H1 (cell line): ENCODE measurements at regions not wholly inside any gene's neighbourhood (a gene's known extent, or its start where the extent isn't known, plus 50 kb on each side); places are given as distances from the start of the nearest gene placed in this dataset.

ENCODE experiments used
- CTCF ChIA-PET: fragments of 300-600 bp; sonication (Branson Sonifier 250); formaldehyde crosslinking; loops from one replicate; lab custom pipeline; 2021; ENCODE audit not compliant: partially characterized antibody; lab: Charles Lee
- POLR2A ChIA-PET: fragments of 300-600 bp; sonication (Branson Sonifier 250); formaldehyde crosslinking; loops from one replicate; lab custom pipeline; 2021; ENCODE audit warnings: inconsistent platforms; ENCODE audit not compliant: partially characterized antibody; lab: Charles Lee
- DNase-seq, 2 experiments: peaks; one replicate each; pipeline versions ENCODE4 v3.0.0 to v3.0.0-alpha.2; 2010 to 2022; ENCODE audit warnings: low spot score in 2 of 2, low read depth in 1 of 2, mixed read lengths in 1 of 2
- FAIRE-seq: peaks from 2 replicates; lab custom pipeline; 2011; peaks lifted over from hg19 to GRCh38; lab: Jason Lieb, UNC
- H2AFZ ChIP-seq: 2 replicates; pipeline ENCODE4 v1.8.1; 2012; ENCODE audit warnings: low read length, inconsistent platforms
- H2AK5ac ChIP-seq: 2 replicates; pipeline ENCODE4 v1.6.1; 2013; ENCODE audit warnings: low read depth, low read length
- H2BK120ac ChIP-seq: replicated peaks from 2 replicates; pipeline ENCODE3; 2013; ENCODE audit warnings: low read depth, low read length, inconsistent platforms
- H2BK12ac ChIP-seq: 2 replicates; pipeline ENCODE4 v1.6.1; 2013; ENCODE audit warnings: low read depth, low read length
- H2BK15ac ChIP-seq: 2 replicates; pipeline ENCODE4 v1.6.1; 2013; ENCODE audit warnings: low read length
- H2BK20ac ChIP-seq: 2 replicates; pipeline ENCODE4 v1.6.1; 2013; ENCODE audit warnings: low read length
- H2BK5ac ChIP-seq: 2 replicates; pipeline ENCODE4 v1.6.1; 2013; ENCODE audit warnings: low read depth, low read length
- H3K14ac ChIP-seq: 2 replicates; pipeline ENCODE4 v1.6.1; 2013; ENCODE audit warnings: inconsistent platforms; ENCODE audit not compliant: insufficient read length
- H3K18ac ChIP-seq: 2 replicates; pipeline ENCODE4 v1.6.1; 2013; ENCODE audit warnings: low read length; ENCODE audit errors: extremely low read depth
- H3K23ac ChIP-seq: 2 replicates; pipeline ENCODE4 v1.6.1; 2013; ENCODE audit warnings: inconsistent platforms; ENCODE audit not compliant: insufficient read length
- H3K23me2 ChIP-seq: 2 replicates; pipeline ENCODE4 v1.6.1; 2013; ENCODE audit warnings: low read depth, low read length
- H3K27ac ChIP-seq: 2 replicates; pipeline ENCODE4 v1.6.1; 2011; ENCODE audit warnings: low read depth, low read length, inconsistent platforms
- H3K27me3 ChIP-seq, 4 experiments: replicated peaks in 1 of 4; 1 replicate in 1 of 4; 2 replicates in 3 of 4; pipeline versions ENCODE4 v1.6.1 to v1.8.1; 2011 to 2013; ENCODE audit warnings: low read length in 3 of 4, mild to moderate bottlenecking in 3 of 4, inconsistent platforms in 2 of 4, mixed read lengths in 2 of 4, moderate library complexity in 1 of 4; ENCODE audit not compliant: control insufficient read depth in 3 of 4, insufficient read depth in 3 of 4; ENCODE audit errors: extremely low read depth in 1 of 4
- H3K36me3 ChIP-seq, 4 experiments: 2 replicates each; pipeline versions ENCODE4 v1.6.1 to v1.8.1; 2011 to 2013; ENCODE audit warnings: mild to moderate bottlenecking in 4 of 4, low read length in 3 of 4, moderate library complexity in 2 of 4, control low read depth in 1 of 4, inconsistent platforms in 1 of 4; ENCODE audit not compliant: insufficient read depth in 4 of 4, control insufficient read depth in 2 of 4
- H3K4ac ChIP-seq: replicated peaks from 2 replicates; pipeline ENCODE3; 2013; ENCODE audit warnings: low read length, low read depth, mixed read lengths, inconsistent platforms; ENCODE audit not compliant: insufficient read length
- H3K4me1 ChIP-seq, 4 experiments: replicated peaks in 1 of 4; 1 replicate in 1 of 4; 2 replicates in 3 of 4; pipeline versions ENCODE4 v1.6.1 to v1.8.1; 2011 to 2013; ENCODE audit warnings: low read length in 3 of 4, inconsistent platforms in 2 of 4, mixed read lengths in 1 of 4; ENCODE audit not compliant: insufficient read depth in 4 of 4, control insufficient read depth in 3 of 4
- H3K4me2 ChIP-seq, 2 experiments: 2 replicates each; pipeline versions ENCODE4 v1.6.1 to v1.8.1; 2011 to 2013; ENCODE audit warnings: low read depth in 2 of 2, low read length in 2 of 2, control low read depth in 1 of 2, inconsistent platforms in 1 of 2, mild to moderate bottlenecking in 1 of 2; ENCODE audit not compliant: insufficient read depth in 1 of 2
- H3K4me3 ChIP-seq, 4 experiments: fragments of 200-600, 300-600 bp in 1 of 4; sonication (generic), shearing (Covaris generic), sonication (Bioruptor Twin) in 1 of 4; 2 replicates each; pipeline versions ENCODE4 v1.5.1 to v1.8.1; 2011 to 2016; ENCODE audit warnings: low read length in 4 of 4, low read depth in 3 of 4, control low read depth in 2 of 4, inconsistent platforms in 2 of 4, mild to moderate bottlenecking in 2 of 4, mixed read lengths in 1 of 4, moderate library complexity in 1 of 4; ENCODE audit not compliant: insufficient read depth in 2 of 4; ENCODE audit errors: extremely low read depth in 1 of 4
- H3K56ac ChIP-seq: replicated peaks from 2 replicates; pipeline ENCODE3; 2013; ENCODE audit warnings: low read depth, mild to moderate bottlenecking, mixed read lengths, low read length, inconsistent platforms; ENCODE audit not compliant: insufficient read length
- H3K79me1 ChIP-seq: 2 replicates; pipeline ENCODE4 v1.6.1; 2013; ENCODE audit warnings: low read depth, low read length, control low read depth
- H3K79me2 ChIP-seq, 2 experiments: 2 replicates each; pipeline versions ENCODE4 v1.6.1 to v1.8.1; 2012 to 2013; ENCODE audit warnings: low read length in 2 of 2, mild to moderate bottlenecking in 2 of 2, inconsistent platforms in 1 of 2; ENCODE audit not compliant: insufficient read depth in 2 of 2, control insufficient read depth in 1 of 2
- H3K9ac ChIP-seq, 4 experiments: replicated peaks in 1 of 4; 1 replicate in 1 of 4; 2 replicates in 3 of 4; pipeline versions ENCODE4 v1.6.1 to v1.8.1; 2011 to 2013; ENCODE audit warnings: low read depth in 3 of 4, low read length in 3 of 4, control low read depth in 2 of 4, mild to moderate bottlenecking in 2 of 4, moderate library complexity in 2 of 4, inconsistent platforms in 1 of 4; ENCODE audit errors: extremely low read depth in 1 of 4
- H3K9me3 ChIP-seq, 2 experiments: 2 replicates each; pipeline versions ENCODE4 v1.6.1 to v1.8.1; 2012 to 2013; ENCODE audit warnings: mild to moderate bottlenecking in 2 of 2, moderate library complexity in 2 of 2, control low read depth in 1 of 2, inconsistent platforms in 1 of 2, low read depth in 1 of 2, low read length in 1 of 2, mixed read lengths in 1 of 2; ENCODE audit not compliant: insufficient read depth in 2 of 2
- H4K20me1 ChIP-seq, 2 experiments: replicated peaks in 1 of 2; 2 replicates each; pipeline versions ENCODE3 to v1.8.1; 2011 to 2013; ENCODE audit warnings: inconsistent platforms in 2 of 2, low read length in 2 of 2, mild to moderate bottlenecking in 1 of 2; ENCODE audit not compliant: insufficient read depth in 2 of 2, control insufficient read depth in 1 of 2
- H4K5ac ChIP-seq: 2 replicates; pipeline ENCODE4 v1.6.1; 2013; ENCODE audit warnings: low read length, low read depth, mixed read lengths, inconsistent platforms; ENCODE audit not compliant: insufficient read length
- H4K8ac ChIP-seq: 2 replicates; pipeline ENCODE4 v1.8.0; 2013; ENCODE audit warnings: mild to moderate bottlenecking, moderate library complexity, low read length, inconsistent platforms; ENCODE audit not compliant: insufficient read depth; ENCODE audit errors: extremely low read depth
- H4K91ac ChIP-seq: replicated peaks from 2 replicates; pipeline ENCODE3; 2013; ENCODE audit warnings: low read length, mixed read lengths, inconsistent platforms; ENCODE audit not compliant: insufficient read length
- BACH1 ChIP-seq: IDR thresholded peaks from 2 replicates; pipeline ENCODE4 v1.6.1; 2012; ENCODE audit warnings: low read length, improper control_type of control experiment
- BCL11A ChIP-seq, 2 experiments: IDR thresholded peaks; one replicate each; pipeline ENCODE4 v1.6.1; 2011; ENCODE audit warnings: low read depth in 2 of 2, low read length in 2 of 2, mild to moderate bottlenecking in 2 of 2
- CHD2 ChIP-seq: IDR thresholded peaks from 2 replicates; pipeline ENCODE4 v1.6.1; 2012; ENCODE audit warnings: low read length, improper control_type of control experiment
- CTBP2 ChIP-seq: IDR thresholded peaks from 2 replicates; pipeline ENCODE4 v1.7.0; 2011; ENCODE audit warnings: borderline replicate concordance, mild to moderate bottlenecking, moderate library complexity, mixed read lengths, low read length; ENCODE audit not compliant: insufficient read depth, insufficient read length
- EZH2 ChIP-seq: fragments of 200-600 bp; sonication (generic); IDR thresholded peaks from 2 replicates; pipeline ENCODE4 v1.7.1; 2012; ENCODE audit warnings: low read depth, mild to moderate bottlenecking, moderate library complexity, low read length, inconsistent platforms; ENCODE audit not compliant: severe bottlenecking
- MAFK ChIP-seq: IDR thresholded peaks from 2 replicates; pipeline ENCODE4 v1.6.1; 2012; ENCODE audit warnings: low read depth, mild to moderate bottlenecking, improper control_type of control experiment, low read length
- POLR2A ChIP-seq, 2 experiments: IDR thresholded peaks; 1 replicate in 1 of 2; 2 replicates in 1 of 2; pipeline ENCODE4 v1.6.1; 2011; ENCODE audit warnings: low read depth in 2 of 2, low read length in 2 of 2, mild to moderate bottlenecking in 2 of 2; ENCODE audit errors: control extremely low read depth in 1 of 2
- RAD21 ChIP-seq, 2 experiments: IDR thresholded peaks in 1 of 2; conservative IDR thresholded peaks in 1 of 2; 2 replicates each; pipeline ENCODE4 v1.6.1; 2011; ENCODE audit warnings: low read depth in 2 of 2, low read length in 2 of 2, improper control_type of control experiment in 1 of 2, inconsistent platforms in 1 of 2, mild to moderate bottlenecking in 1 of 2, moderate library complexity in 1 of 2
- RNF2 ChIP-seq: fragments of 200-900, 300-1000 bp; sonication (generic); IDR thresholded peaks from 2 replicates; pipeline ENCODE4 v1.7.1; 2016; ENCODE audit warnings: borderline replicate concordance, low read depth, mild to moderate bottlenecking, antibody characterized with exemption, low read length; ENCODE audit not compliant: poor library complexity, severe bottlenecking; ENCODE audit errors: missing control alignments
- WGBS, 2 experiments: shearing (Covaris generic) in 1 of 2; methylation state at CpG; one replicate each; pipeline versions ENCODE4 v1.1.6 to v1.1.7; 2013 to 2015; ENCODE audit warnings: low lambda C conversion rate in 2 of 2, mixed read lengths in 2 of 2, inconsistent platforms in 1 of 2, low coverage in 1 of 2, missing lambda C conversion rate in 1 of 2; ENCODE audit not compliant: insufficient replicate concordance in 2 of 2, insufficient coverage in 1 of 2, insufficient read length in 1 of 2; ENCODE audit errors: extremely low coverage in 1 of 2, missing lambda C conversion rate in 1 of 2; 5-methylcytosine and 5-hydroxymethylcytosine counted together

- no peak overlapping the region for H2BK15ac ChIP-seq
- no peaks in the 10 kb centered on the region for H3K4me1 ChIP-seq
- no peak overlapping the region for H3K4me3 ChIP-seq
- H3K79me2 ChIP-seq = no peaks in the 10 kb centered on the region
- DNase-seq (no peak), FAIRE-seq (no peak)
- H3K56ac ChIP-seq = no peak overlapping the region
- H3K4ac ChIP-seq = no peak overlapping the region
- no peak overlapping the region for H2BK20ac ChIP-seq
- H3K79me1 ChIP-seq = no peaks in the 10 kb centered on the region
- no peak overlapping the region for H4K8ac ChIP-seq
- H4K91ac ChIP-seq = no peak overlapping the region
- ChIA-PET POLR2A (interaction anchor here (0.7 kb wide), 1 partner anchor 196 kb away, joined by 3 read pairs; no protein-coding TSS in a partner anchor), CTCF (interaction anchor here (1.1 kb wide), 2 partner anchors 38 to 685 kb away, joined by 3 read pairs; no protein-coding TSS in a partner anchor)
- no peak overlapping the region for H3K18ac ChIP-seq
- H3K9ac ChIP-seq = no peak overlapping the region
- H2BK120ac ChIP-seq = no peak overlapping the region
- H3K27ac ChIP-seq = no peak overlapping the region
- H3K14ac ChIP-seq = no peak overlapping the region
- no peak overlapping the region for H2BK12ac ChIP-seq
- H3K36me3 ChIP-seq = no peaks in the 10 kb centered on the region
- H3K9me3 ChIP-seq = no peaks in the 10 kb centered on the region
- TF ChIP-seq RNF2 (no peak), BCL11A (IDR thresholded peaks at IDR 0.05; ENCODE audit: low read depth in 2 of 2, low read length in 2 of 2) (no peak), EZH2 (no peak), POLR2A (IDR thresholded peaks at IDR 0.05; ENCODE audit: control extremely low read depth in 1 of 2, low read depth in 2 of 2, low read length in 2 of 2) (no peak), CHD2 (no peak), RAD21 (IDR thresholded peaks at IDR 0.05 in 1 of 2, conservative IDR thresholded peaks at IDR 0.05 in 1 of 2; ENCODE audit: low read depth in 2 of 2, low read length in 2 of 2) (no peak), CTBP2 (no peak), BACH1 (no peak), MAFK (no peak)
- H3K4me2 ChIP-seq = no peak overlapping the region
- no peak overlapping the region for H2AFZ ChIP-seq
- 97% methylated on average over 2 of the region's 2 CpGs; no CpG with 5 or more reads in 1 of the 2 experiments for WGBS, 2 experiments
- no peak overlapping the region for H2BK5ac ChIP-seq
- no peaks in the 10 kb centered on the region for H4K20me1 ChIP-seq
- H3K23ac ChIP-seq = no peak overlapping the region
- H3K27me3 ChIP-seq = no peaks in the 10 kb centered on the region
- H2AK5ac ChIP-seq = no peak overlapping the region
- H4K5ac ChIP-seq = no peak overlapping the region
- no peaks in the 10 kb centered on the region for H3K23me2 ChIP-seq
These were observed 106.3 kb upstream of the MEIS2 start for GRCh38 chr15:37206690-37207089.
